ENCODE measurements at regions not wholly inside any gene's neighbourhood (a gene's known extent, or its start where the extent isn't known, plus 50 kb on each side); places are given as distances from the start of the nearest gene placed in this dataset.

DNA sequence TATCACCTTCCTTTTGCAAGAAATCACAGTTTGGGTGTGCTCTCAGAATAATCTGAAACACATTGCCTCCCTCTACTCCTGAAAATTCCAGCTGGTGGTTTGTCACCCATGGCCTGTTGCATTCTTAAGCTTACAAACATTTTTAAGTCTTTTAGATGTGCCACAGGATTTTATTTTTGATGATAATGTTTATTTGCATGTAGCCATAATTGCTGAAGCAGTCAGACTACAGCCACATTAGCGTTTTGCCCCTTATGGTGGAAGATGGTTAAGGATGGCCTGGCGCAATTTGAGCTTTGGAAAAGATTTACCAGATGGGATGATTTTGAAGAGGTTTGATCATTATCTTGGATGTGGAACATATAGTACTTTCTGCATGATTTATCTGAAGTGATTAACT is 439.5 kb downstream of the MEIS1 start:
- no peak for TF ChIP-seq ZNF791 (tag by site-specific recombination; IDR thresholded peaks at IDR 0.05)
- TF ChIP-seq, protein P1, sequence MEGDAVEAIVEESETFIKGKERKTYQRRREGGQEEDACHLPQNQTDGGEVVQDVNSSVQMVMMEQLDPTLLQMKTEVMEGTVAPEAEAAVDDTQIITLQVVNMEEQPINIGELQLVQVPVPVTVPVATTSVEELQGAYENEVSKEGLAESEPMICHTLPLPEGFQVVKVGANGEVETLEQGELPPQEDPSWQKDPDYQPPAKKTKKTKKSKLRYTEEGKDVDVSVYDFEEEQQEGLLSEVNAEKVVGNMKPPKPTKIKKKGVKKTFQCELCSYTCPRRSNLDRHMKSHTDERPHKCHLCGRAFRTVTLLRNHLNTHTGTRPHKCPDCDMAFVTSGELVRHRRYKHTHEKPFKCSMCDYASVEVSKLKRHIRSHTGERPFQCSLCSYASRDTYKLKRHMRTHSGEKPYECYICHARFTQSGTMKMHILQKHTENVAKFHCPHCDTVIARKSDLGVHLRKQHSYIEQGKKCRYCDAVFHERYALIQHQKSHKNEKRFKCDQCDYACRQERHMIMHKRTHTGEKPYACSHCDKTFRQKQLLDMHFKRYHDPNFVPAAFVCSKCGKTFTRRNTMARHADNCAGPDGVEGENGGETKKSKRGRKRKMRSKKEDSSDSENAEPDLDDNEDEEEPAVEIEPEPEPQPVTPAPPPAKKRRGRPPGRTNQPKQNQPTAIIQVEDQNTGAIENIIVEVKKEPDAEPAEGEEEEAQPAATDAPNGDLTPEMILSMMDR (tag by site-specific recombination; IDR thresholded peaks at IDR 0.05): no peak
- TF ChIP-seq ZBTB8A (tag by site-specific recombination; IDR thresholded peaks at IDR 0.05): no peak
- TF ChIP-seq, protein P2, sequence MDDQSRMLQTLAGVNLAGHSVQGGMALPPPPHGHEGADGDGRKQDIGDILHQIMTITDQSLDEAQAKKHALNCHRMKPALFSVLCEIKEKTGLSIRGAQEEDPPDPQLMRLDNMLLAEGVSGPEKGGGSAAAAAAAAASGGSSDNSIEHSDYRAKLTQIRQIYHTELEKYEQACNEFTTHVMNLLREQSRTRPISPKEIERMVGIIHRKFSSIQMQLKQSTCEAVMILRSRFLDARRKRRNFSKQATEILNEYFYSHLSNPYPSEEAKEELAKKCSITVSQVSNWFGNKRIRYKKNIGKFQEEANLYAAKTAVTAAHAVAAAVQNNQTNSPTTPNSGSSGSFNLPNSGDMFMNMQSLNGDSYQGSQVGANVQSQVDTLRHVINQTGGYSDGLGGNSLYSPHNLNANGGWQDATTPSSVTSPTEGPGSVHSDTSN (CRISPR knock-in tag; IDR thresholded peaks at IDR 0.05): no peak
- no peak for TF ChIP-seq PRDM1 (tag by site-specific recombination; IDR thresholded peaks at IDR 0.05)
- no peak for TF ChIP-seq KLF10 (tag by site-specific recombination; IDR thresholded peaks at IDR 0.05)
- TF ChIP-seq, protein P3, sequence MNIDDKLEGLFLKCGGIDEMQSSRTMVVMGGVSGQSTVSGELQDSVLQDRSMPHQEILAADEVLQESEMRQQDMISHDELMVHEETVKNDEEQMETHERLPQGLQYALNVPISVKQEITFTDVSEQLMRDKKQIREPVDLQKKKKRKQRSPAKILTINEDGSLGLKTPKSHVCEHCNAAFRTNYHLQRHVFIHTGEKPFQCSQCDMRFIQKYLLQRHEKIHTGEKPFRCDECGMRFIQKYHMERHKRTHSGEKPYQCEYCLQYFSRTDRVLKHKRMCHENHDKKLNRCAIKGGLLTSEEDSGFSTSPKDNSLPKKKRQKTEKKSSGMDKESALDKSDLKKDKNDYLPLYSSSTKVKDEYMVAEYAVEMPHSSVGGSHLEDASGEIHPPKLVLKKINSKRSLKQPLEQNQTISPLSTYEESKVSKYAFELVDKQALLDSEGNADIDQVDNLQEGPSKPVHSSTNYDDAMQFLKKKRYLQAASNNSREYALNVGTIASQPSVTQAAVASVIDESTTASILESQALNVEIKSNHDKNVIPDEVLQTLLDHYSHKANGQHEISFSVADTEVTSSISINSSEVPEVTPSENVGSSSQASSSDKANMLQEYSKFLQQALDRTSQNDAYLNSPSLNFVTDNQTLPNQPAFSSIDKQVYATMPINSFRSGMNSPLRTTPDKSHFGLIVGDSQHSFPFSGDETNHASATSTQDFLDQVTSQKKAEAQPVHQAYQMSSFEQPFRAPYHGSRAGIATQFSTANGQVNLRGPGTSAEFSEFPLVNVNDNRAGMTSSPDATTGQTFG (tag by site-specific recombination; IDR thresholded peaks at IDR 0.05; ENCODE audit: borderline replicate concordance): no peak
- no peak for TF ChIP-seq IKZF3 (tag by site-specific recombination; IDR thresholded peaks at IDR 0.05)
- TF ChIP-seq, protein P4, sequence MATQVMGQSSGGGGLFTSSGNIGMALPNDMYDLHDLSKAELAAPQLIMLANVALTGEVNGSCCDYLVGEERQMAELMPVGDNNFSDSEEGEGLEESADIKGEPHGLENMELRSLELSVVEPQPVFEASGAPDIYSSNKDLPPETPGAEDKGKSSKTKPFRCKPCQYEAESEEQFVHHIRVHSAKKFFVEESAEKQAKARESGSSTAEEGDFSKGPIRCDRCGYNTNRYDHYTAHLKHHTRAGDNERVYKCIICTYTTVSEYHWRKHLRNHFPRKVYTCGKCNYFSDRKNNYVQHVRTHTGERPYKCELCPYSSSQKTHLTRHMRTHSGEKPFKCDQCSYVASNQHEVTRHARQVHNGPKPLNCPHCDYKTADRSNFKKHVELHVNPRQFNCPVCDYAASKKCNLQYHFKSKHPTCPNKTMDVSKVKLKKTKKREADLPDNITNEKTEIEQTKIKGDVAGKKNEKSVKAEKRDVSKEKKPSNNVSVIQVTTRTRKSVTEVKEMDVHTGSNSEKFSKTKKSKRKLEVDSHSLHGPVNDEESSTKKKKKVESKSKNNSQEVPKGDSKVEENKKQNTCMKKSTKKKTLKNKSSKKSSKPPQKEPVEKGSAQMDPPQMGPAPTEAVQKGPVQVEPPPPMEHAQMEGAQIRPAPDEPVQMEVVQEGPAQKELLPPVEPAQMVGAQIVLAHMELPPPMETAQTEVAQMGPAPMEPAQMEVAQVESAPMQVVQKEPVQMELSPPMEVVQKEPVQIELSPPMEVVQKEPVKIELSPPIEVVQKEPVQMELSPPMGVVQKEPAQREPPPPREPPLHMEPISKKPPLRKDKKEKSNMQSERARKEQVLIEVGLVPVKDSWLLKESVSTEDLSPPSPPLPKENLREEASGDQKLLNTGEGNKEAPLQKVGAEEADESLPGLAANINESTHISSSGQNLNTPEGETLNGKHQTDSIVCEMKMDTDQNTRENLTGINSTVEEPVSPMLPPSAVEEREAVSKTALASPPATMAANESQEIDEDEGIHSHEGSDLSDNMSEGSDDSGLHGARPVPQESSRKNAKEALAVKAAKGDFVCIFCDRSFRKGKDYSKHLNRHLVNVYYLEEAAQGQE (tag by site-specific recombination; IDR thresholded peaks at IDR 0.05): no peak
- TF ChIP-seq, protein P5, sequence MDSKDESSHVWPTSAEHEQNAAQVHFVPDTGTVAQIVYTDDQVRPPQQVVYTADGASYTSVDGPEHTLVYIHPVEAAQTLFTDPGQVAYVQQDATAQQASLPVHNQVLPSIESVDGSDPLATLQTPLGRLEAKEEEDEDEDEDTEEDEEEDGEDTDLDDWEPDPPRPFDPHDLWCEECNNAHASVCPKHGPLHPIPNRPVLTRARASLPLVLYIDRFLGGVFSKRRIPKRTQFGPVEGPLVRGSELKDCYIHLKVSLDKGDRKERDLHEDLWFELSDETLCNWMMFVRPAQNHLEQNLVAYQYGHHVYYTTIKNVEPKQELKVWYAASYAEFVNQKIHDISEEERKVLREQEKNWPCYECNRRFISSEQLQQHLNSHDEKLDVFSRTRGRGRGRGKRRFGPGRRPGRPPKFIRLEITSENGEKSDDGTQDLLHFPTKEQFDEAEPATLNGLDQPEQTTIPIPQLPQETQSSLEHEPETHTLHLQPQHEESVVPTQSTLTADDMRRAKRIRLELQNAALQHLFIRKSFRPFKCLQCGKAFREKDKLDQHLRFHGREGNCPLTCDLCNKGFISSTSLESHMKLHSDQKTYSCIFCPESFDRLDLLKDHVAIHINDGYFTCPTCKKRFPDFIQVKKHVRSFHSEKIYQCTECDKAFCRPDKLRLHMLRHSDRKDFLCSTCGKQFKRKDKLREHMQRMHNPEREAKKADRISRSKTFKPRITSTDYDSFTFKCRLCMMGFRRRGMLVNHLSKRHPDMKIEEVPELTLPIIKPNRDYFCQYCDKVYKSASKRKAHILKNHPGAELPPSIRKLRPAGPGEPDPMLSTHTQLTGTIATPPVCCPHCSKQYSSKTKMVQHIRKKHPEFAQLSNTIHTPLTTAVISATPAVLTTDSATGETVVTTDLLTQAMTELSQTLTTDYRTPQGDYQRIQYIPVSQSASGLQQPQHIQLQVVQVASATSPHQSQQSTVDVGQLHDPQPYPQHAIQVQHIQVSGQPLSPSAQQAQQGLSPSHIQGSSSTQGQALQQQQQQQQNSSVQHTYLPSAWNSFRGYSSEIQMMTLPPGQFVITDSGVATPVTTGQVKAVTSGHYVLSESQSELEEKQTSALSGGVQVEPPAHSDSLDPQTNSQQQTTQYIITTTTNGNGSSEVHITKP (tag by site-specific recombination; IDR thresholded peaks at IDR 0.05): no peak
- no peak for TF ChIP-seq ZBTB21 (tag by site-specific recombination; IDR thresholded peaks at IDR 0.05)
